Thyroid gland (tissue), 4 donors: ENCODE measurements at regions not wholly inside any gene's neighbourhood (a gene's known extent, or its start where the extent isn't known, plus 50 kb on each side); places are given as distances from the start of the nearest gene placed in this dataset.

Experiments
- POLR2A ChIP-seq, 2 donors: fragments of 450-650 bp; IDR thresholded peaks; one replicate each; pipeline ENCODE4 v1.6.1; 2017; ENCODE audit warnings: antibody characterized with exemption in 2 of 2, mild to moderate bottlenecking in 2 of 2, moderate library complexity in 1 of 2
- TF ChIP-seq, protein P1 (sequence below), 6 experiments: fragments of 200-600 bp in 3 of 6; fragments of 450-650 bp in 3 of 6; sonication (generic) in 3 of 6; IDR thresholded peaks; one replicate each; pipeline ENCODE4 v1.5.1; 2016 to 2019; ENCODE audit warnings: antibody characterized with exemption in 6 of 6, mild to moderate bottlenecking in 2 of 6, inconsistent platforms in 1 of 6, moderate library complexity in 1 of 6

DNA sequence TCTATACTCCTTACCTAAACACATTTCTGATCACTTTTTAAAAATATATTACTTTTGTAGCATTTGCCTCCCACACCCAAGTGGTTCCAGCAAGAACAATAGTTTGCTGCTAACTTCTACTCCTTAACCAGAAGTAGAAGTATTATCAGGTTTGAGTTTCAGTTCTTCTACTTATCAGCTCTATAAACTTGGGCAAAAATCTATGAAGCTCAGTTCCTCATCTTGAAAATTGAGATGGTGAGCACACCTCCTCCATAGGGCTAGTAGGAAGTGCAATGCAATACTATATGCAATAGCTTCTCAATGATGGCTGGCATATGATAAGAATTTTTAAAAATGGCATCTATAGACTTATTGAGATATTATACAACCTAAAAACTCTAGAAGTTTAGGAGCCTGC lies 283.7 kb downstream of the TLR4 start:
- TF ChIP-seq, protein P1, sequence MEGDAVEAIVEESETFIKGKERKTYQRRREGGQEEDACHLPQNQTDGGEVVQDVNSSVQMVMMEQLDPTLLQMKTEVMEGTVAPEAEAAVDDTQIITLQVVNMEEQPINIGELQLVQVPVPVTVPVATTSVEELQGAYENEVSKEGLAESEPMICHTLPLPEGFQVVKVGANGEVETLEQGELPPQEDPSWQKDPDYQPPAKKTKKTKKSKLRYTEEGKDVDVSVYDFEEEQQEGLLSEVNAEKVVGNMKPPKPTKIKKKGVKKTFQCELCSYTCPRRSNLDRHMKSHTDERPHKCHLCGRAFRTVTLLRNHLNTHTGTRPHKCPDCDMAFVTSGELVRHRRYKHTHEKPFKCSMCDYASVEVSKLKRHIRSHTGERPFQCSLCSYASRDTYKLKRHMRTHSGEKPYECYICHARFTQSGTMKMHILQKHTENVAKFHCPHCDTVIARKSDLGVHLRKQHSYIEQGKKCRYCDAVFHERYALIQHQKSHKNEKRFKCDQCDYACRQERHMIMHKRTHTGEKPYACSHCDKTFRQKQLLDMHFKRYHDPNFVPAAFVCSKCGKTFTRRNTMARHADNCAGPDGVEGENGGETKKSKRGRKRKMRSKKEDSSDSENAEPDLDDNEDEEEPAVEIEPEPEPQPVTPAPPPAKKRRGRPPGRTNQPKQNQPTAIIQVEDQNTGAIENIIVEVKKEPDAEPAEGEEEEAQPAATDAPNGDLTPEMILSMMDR (IDR thresholded peaks at IDR 0.05): no peak
- no peak for TF ChIP-seq POLR2A (IDR thresholded peaks at IDR 0.05)
